GM18909 (cell line): ENCODE measurements at regions not wholly inside any gene's neighbourhood (a gene's known extent, or its start where the extent isn't known, plus 50 kb on each side); places are given as distances from the start of the nearest gene placed in this dataset.
"Not testable (repeated sequence)": the region's sequence is repeated elsewhere in the genome, so short reads cannot be mapped to it uniquely, and the experiment has no call there.

Experiments
- ATAC-seq: cut with Tn5 transposase; IDR thresholded peaks from one replicate; pipeline ENCODE4 v1.9.1; 2021; ENCODE audit warnings: mild to moderate bottlenecking; ENCODE audit not compliant: unreplicated experiment, poor library complexity

GRCh38 chr6:27684264-27685211 is 211.6 kb upstream of the ZNF184 start:
- no peak for ATAC-seq

GRCh38 chr6:27679964-27680694 is 207.2 kb upstream of the ZNF184 start:
- ATAC-seq, result peak; percentile 30

- no peak for ATAC-seq
Observed at GRCh38 chr6:27679308-27679963, 206.5 kb upstream of the ZNF184 start.

DNA sequence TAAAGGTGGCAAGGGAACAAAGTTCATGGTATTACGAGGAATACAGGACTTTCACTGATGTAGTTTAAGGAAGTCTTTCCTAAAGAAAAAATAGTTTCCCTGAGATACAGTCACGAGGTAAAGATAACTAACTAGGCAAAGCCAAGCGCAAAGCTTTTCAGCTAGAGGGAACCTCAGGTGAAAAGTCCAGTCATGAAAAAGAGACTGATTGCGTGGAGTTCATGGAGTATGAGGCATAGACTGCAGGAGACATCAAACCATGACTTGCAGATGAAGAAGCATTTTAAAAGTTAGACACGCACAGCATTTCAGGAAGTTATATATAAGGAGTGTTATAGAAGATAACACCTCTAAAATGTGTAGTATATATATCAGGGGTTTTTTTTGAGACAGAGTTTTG is 205.6 kb upstream of the ZNF184 start:
- no peak for ATAC-seq

DNA sequence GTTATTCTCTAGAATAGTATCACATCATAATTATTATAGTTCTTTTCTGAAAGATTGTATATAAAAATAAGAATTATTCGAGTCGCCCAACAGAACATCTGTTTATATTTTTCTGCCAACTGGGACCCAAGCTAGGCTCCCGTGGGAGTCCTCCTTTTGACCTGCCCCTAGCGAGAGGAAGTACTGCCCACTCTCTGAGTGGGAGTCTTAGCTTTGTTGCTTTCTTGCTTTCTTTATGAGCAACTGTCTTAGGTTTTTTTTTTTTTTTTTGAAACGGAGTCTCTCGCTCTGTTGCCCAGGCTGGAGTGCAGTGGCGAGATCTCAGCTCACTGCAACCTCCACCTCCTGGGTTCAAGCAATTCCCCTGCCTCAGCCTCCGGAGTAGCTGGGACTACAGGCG is 202.0 kb upstream of the ZNF184 start:
- ATAC-seq, result no peak

GRCh38 chr6:27672113-27672799 is 199.4 kb upstream of the ZNF184 start:
- peak; percentile 73 for ATAC-seq

- ATAC-seq, result no peak
Observed at GRCh38 chr6:27669624-27670301, 196.9 kb upstream of the ZNF184 start.

GRCh38 chr6:27669295-27669623 is 196.4 kb upstream of the ZNF184 start:
- no peak for ATAC-seq

GRCh38 chr6:27668442-27669294 is 195.8 kb upstream of the ZNF184 start:
- ATAC-seq, result no peak

GRCh38 chr6:27667657-27668441 is 194.9 kb upstream of the ZNF184 start:
- ATAC-seq, result no peak

DNA sequence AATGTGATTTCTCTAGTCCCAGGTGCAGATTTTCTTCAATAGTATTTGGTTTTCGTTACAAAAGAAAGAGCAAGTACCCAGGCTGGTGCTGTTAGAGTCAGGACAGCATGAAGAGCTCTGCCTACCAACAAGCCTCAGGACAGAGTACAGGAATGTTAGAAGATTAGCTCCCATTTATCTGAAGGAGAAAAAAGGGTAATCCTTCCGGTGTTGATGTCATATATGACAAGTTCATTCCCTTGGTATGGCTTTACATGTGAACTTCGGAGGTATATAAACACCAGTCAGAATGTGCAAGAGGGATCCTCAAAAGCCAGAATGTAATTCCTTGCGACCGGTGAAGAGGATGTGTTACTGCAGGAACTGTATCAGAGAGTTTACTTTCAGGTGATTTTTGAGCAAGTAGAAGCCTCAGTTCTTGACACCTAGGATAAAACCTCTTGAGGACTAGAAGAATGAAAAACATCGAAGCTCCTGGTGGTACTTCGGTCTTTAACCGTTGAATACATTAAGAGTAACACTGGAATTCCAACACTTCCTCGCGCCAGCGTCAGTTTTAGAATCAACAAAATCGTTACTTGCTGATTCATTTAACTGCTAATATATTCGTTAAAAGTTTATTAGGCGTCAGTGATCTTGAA is 194.2 kb upstream of the ZNF184 start:
- ATAC-seq, result no peak

DNA sequence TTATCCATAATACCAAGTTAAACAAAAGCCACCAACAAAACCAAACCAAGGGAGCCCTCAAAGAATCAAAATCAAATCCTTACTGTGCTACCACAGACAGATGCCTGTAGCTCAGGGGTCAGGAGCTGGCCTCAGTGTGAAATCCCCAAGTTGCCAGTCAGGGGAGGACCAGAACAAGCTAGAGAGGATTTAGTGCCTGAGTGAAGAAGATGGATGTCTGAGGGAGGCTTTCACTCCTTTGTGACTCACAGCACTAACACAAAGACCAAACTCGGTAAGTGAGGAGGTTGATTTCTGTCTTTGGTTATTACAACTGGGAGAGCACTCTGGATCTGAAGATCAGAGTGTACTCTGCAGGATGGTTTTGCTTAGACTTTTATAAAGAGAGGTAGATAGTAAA is 189.9 kb upstream of the ZNF184 start:
- no peak for ATAC-seq

GRCh38 chr6:27662212-27662611 is 189.3 kb upstream of the ZNF184 start:
- ATAC-seq, result not testable (repeated sequence)

DNA sequence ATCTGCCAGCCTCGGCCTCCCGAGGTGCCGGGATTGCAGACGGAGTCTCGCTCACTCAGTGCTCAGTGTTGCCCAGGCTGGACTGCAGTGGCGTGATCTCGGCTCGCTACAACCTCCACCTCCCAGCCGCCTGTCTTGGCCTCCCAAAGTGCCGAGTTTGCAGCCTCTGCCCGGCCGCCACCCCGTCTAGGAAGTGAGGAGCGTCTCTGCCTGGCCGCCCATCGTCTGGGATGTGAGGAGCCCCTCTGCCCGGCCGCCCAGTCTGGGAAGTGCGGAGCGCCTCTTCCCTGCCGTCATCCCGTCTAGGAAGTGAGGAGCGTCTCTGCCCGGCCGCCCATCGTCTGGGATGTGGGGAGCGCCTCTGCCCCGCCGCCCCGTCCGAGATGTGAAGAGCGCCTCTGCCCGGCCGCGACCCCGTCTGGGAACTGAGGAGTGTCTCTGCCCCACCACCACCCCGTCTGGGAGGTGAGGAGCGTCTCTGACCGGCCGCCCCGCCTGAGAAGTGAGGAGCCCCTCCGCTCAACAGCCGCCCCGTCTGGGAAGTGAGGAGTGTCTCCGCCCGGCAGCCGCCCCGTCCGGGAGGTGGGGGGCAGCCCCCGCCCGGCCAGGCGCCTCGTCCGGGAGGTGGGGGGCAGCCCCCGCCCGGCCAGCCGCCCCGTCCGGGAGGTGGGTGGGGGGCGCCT is 180.4 kb upstream of the ZNF184 start:
- ATAC-seq, result not testable (repeated sequence)

DNA sequence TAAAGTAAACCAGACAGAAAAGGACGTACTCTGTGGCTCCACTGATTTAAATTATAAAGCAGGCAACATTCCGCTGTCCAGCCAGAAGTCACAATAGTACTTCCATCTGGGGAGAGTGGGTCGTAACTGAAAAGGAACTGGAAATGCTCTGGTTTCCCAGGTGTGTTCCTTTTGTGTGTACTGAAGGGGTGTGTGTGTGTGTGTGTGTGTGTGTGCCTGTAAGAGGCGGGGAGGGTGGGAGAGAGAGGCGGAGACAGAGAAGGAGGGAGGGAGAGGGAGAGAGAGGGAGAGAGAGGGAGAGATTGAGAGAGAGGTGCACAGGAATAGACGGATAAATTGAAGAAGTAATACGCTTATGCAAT is 178.4 kb upstream of the ZNF184 start:
- no peak for ATAC-seq

- ATAC-seq, result no peak
Observed at GRCh38 chr6:27650620-27651370, 177.9 kb upstream of the ZNF184 start.

DNA sequence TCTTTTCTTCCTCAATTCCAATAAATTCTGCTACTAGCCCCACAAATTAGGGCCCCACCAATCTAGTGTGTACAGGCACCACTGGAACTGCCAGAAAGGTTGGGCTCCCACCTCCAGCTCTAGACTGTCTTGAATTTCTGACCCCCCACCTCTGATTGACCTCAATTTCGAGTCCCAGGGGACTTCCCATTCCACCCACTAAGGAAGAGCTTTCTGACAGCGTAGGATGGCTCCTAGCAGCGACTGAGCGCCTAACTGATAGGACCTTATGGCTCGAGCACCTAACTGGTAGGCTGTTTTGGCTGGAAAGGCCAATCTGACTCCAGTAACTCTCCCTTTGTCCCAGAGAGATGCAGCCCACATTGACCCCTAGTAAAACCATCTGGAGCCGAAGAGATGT is 171.6 kb upstream of the ZNF184 start:
- ATAC-seq, result no peak
